Keratinocyte (primary cell): ENCODE measurements at regions not wholly inside any gene's neighbourhood (a gene's known extent, or its start where the extent isn't known, plus 50 kb on each side); places are given as distances from the start of the nearest gene placed in this dataset.

Experiments
- DNase-seq: peaks from one replicate; pipeline ENCODE4 v3.0.0-alpha.2; 2011; ENCODE audit warnings: low read depth, missing footprints, low spot score
- FAIRE-seq: peaks from 2 replicates; lab custom pipeline; 2011; peaks lifted over from hg19 to GRCh38; lab: Jason Lieb, UNC
- H2AFZ ChIP-seq: 2 replicates; pipeline ENCODE4 v1.6.0; 2012; ENCODE audit warnings: low read length, control low read depth, inconsistent platforms; ENCODE audit not compliant: control insufficient read depth
- H3K27ac ChIP-seq: 2 replicates; pipeline ENCODE4 v1.5.1; 2011; ENCODE audit warnings: low read length; ENCODE audit not compliant: control insufficient read depth, insufficient read depth
- H3K27me3 ChIP-seq: 3 replicates; pipeline ENCODE4 v1.6.0; 2011; ENCODE audit warnings: low read length; ENCODE audit not compliant: control insufficient read depth, insufficient read depth; ENCODE audit errors: extremely low read depth
- H3K36me3 ChIP-seq, 2 experiments: 2 replicates in 1 of 2; 3 replicates in 1 of 2; pipeline ENCODE4 v1.5.1; 2011; ENCODE audit warnings: low read length in 2 of 2, mild to moderate bottlenecking in 1 of 2; ENCODE audit not compliant: control insufficient read depth in 2 of 2, insufficient read depth in 2 of 2; ENCODE audit errors: extremely low read depth in 1 of 2
- H3K4me1 ChIP-seq: 3 replicates; pipeline ENCODE4 v1.5.1; 2011; ENCODE audit warnings: low read length; ENCODE audit not compliant: control insufficient read depth, insufficient read depth; ENCODE audit errors: extremely low read depth
- H3K4me2 ChIP-seq: 3 replicates; pipeline ENCODE4 v1.6.0; 2011; ENCODE audit warnings: low read depth, low read length; ENCODE audit not compliant: control insufficient read depth, insufficient read depth; ENCODE audit errors: extremely low read depth
- H3K4me3 ChIP-seq, 3 experiments: fragments of 200-600 bp in 1 of 3; sonication (generic) in 1 of 3; 2 replicates in 2 of 3; 3 replicates in 1 of 3; pipeline ENCODE4 v1.5.1; 2011 to 2016; ENCODE audit warnings: low read length in 3 of 3, mild to moderate bottlenecking in 3 of 3, control low read depth in 2 of 3, inconsistent platforms in 1 of 3, low read depth in 1 of 3, mixed read lengths in 1 of 3, mixed run types in 1 of 3, moderate library complexity in 1 of 3; ENCODE audit not compliant: control insufficient read depth in 2 of 3, insufficient read depth in 2 of 3; ENCODE audit errors: extremely low read depth in 1 of 3
- H3K79me2 ChIP-seq: 2 replicates; pipeline ENCODE4 v1.6.0; 2012; ENCODE audit warnings: low read length; ENCODE audit not compliant: control insufficient read depth, insufficient read depth
- H3K9ac ChIP-seq: 3 replicates; pipeline ENCODE4 v1.6.0; 2011; ENCODE audit warnings: low read length; ENCODE audit not compliant: control insufficient read depth, insufficient read depth; ENCODE audit errors: extremely low read depth
- H3K9me1 ChIP-seq: 3 replicates; pipeline ENCODE4 v1.6.0; 2011; ENCODE audit warnings: low read length; ENCODE audit not compliant: control insufficient read depth, insufficient read depth; ENCODE audit errors: extremely low read depth
- H3K9me3 ChIP-seq: 2 replicates; pipeline ENCODE4 v1.5.1; 2012; ENCODE audit warnings: low read depth, low read length; ENCODE audit not compliant: control insufficient read depth
- H4K20me1 ChIP-seq: 3 replicates; pipeline ENCODE4 v1.6.0; 2011; ENCODE audit warnings: low read length; ENCODE audit not compliant: control insufficient read depth, insufficient read depth; ENCODE audit errors: extremely low read depth
- EZH2 ChIP-seq: IDR thresholded peaks from one replicate; pipeline ENCODE4 v1.6.1; 2012; ENCODE audit warnings: inconsistent platforms, mild to moderate bottlenecking, low read length, moderate library complexity
- dilution Hi-C: fragments of 300-500 bp; cut with MboI; formaldehyde crosslinking; loops from one replicate; pipeline ENCODE4 v1.7.0; 2020; ENCODE audit warnings: low sequenced_read_pairs; ENCODE audit not compliant: extremely low pct_ligation_motif_present
- TF ChIP-seq, protein P1 (sequence below), 3 experiments: IDR thresholded peaks in 1 of 3; conservative IDR thresholded peaks in 1 of 3; optimal IDR thresholded peaks in 1 of 3; 2 replicates in 2 of 3; 3 replicates in 1 of 3; pipeline versions ENCODE3 to v1.5.1; 2011; ENCODE audit warnings: low read length in 3 of 3, mild to moderate bottlenecking in 3 of 3, moderate library complexity in 2 of 3, control low read depth in 1 of 3, inconsistent platforms in 1 of 3; ENCODE audit not compliant: insufficient read depth in 2 of 3; ENCODE audit errors: extremely low read depth in 1 of 3

DNA sequence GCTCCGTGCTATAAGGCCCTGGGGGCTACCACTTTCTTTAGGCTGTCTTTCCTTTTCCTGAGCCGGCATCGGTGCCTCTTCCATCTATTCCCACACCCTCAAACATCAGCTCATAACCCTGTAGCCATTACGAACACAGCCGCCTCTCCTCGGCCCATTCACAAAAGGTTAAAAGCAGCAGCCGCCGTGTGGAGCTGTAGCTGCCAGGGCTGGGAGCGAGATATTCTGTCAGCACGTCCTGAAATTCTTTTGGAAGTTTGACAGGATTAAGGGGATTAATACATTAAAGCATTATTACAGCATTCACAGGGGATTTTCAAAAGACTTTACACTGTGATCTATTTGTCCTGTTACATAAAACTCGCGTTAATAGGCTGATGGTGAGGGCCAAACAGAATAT is 428.2 kb downstream of the CDK5RAP2 start:
- Histone ChIP-seq H3K9me3 (no peaks in the 10 kb centered on the region), H3K4me2 (no peak overlapping the region), H3K27ac (no peak overlapping the region), H3K79me2 (no peaks in the 10 kb centered on the region), H3K4me3 (no peak overlapping the region), H3K36me3 (no peaks in the 10 kb centered on the region), H3K4me1 (no peaks in the 10 kb centered on the region), H3K9ac (no peak overlapping the region), H2AFZ (no peak overlapping the region), H3K9me1 (no peaks in the 10 kb centered on the region), H4K20me1 (no peaks in the 10 kb centered on the region), H3K27me3 (no peaks in the 10 kb centered on the region)
- FAIRE-seq (no peak), DNase-seq (no peak)
- dilution Hi-C loops = no loop called here
- TF ChIP-seq, protein P1, sequence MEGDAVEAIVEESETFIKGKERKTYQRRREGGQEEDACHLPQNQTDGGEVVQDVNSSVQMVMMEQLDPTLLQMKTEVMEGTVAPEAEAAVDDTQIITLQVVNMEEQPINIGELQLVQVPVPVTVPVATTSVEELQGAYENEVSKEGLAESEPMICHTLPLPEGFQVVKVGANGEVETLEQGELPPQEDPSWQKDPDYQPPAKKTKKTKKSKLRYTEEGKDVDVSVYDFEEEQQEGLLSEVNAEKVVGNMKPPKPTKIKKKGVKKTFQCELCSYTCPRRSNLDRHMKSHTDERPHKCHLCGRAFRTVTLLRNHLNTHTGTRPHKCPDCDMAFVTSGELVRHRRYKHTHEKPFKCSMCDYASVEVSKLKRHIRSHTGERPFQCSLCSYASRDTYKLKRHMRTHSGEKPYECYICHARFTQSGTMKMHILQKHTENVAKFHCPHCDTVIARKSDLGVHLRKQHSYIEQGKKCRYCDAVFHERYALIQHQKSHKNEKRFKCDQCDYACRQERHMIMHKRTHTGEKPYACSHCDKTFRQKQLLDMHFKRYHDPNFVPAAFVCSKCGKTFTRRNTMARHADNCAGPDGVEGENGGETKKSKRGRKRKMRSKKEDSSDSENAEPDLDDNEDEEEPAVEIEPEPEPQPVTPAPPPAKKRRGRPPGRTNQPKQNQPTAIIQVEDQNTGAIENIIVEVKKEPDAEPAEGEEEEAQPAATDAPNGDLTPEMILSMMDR (optimal IDR thresholded peaks at IDR 0.05 in 1 of 3, IDR thresholded peaks at IDR 0.05 in 1 of 3, conservative IDR thresholded peaks at IDR 0.05 in 1 of 3; ENCODE audit: extremely low read depth in 1 of 3, insufficient read depth in 2 of 3, low read length in 3 of 3) = no peak
- TF ChIP-seq EZH2 = no peak

GRCh38 chr9:120151149-120151548 is 428.8 kb downstream of the CDK5RAP2 start:
- Histone ChIP-seq H3K4me1 (no peaks in the 10 kb centered on the region), H3K9me1 (no peaks in the 10 kb centered on the region), H3K9ac (no peak overlapping the region), H3K27ac (no peak overlapping the region), H3K9me3 (no peaks in the 10 kb centered on the region), H3K4me2 (no peak overlapping the region), H4K20me1 (no peaks in the 10 kb centered on the region), H3K4me3 (no peak overlapping the region), H3K36me3 (no peaks in the 10 kb centered on the region), H2AFZ (no peak overlapping the region), H3K79me2 (no peaks in the 10 kb centered on the region), H3K27me3 (no peaks in the 10 kb centered on the region)
- TF ChIP-seq EZH2 = no peak
- TF ChIP-seq, protein P1 (optimal IDR thresholded peaks at IDR 0.05 in 1 of 3, IDR thresholded peaks at IDR 0.05 in 1 of 3, conservative IDR thresholded peaks at IDR 0.05 in 1 of 3; ENCODE audit: extremely low read depth in 1 of 3, insufficient read depth in 2 of 3, low read length in 3 of 3) = no peak
- DNase-seq = no peak
- no peak for FAIRE-seq
- dilution Hi-C loops = no loop called here
